GM21717 (cell line): ENCODE measurements at regions not wholly inside any gene's neighbourhood (a gene's known extent, or its start where the extent isn't known, plus 50 kb on each side); places are given as distances from the start of the nearest gene placed in this dataset.
"Not testable (repeated sequence)": the region's sequence is repeated elsewhere in the genome, so short reads cannot be mapped to it uniquely, and the experiment has no call there.

Source experiments
- ATAC-seq: cut with Tn5 transposase; IDR thresholded peaks from one replicate; pipeline ENCODE4 v1.9.1; 2021; ENCODE audit warnings: mild to moderate bottlenecking, moderate library complexity; ENCODE audit not compliant: unreplicated experiment

DNA sequence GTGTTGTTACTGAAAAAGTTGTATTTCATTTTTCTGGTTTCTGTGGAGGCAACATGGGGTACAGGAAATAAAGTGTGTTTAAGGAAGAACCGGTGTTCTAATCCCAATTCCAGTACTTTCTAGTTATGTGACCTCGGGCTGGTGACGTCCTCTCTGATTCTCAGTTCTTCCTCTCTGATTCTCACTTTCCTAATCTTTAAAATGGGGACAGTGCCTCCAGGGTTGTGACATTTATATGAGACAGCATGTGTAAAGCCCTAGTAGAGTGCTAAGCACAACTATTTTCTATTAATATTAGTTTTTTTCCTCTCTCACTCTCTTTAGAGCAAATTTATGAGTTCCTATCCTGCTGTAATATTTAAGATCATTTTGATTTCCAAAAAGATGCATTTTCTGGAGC lies 50.9 kb upstream of the PTPDC1 start:
- ATAC-seq, result no peak

DNA sequence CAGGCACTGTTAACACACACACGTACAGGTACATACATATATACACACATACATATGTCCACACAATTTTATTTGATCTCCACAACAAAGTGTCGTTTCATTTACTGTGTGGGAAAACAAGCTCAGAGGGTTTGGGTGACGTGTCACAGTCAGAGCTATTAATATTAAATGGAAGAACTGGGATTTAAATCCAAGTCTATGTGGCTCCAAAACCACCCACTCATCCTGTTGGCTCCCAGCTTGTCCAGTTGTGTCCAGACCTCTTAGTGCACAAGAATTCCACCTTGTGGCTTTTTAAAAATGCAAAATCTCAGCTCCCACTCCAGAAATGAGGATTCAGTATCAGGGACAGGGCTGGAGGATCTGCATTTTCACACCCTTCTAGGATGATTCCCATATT lies 52.3 kb upstream of the PTPDC1 start:
- no peak for ATAC-seq

DNA sequence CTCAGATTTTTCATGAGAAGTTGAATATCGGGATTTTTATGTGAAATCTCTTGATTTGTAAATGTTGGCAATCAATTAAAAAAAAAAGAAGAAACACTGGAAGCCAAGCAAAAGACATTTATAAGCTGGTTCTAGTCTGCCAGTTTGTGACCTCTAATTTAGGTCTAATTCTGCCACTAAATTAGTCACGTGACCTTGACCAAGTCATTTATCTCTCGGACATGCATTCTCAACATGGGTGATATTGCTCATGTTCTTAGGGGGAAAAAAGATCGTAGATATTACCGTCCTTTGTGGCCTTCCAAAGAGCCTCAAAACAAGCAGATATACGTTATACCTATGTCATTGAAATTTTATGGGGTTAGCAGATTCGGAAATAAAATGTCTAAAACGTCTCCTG lies 52.9 kb upstream of the PTPDC1 start:
- no peak for ATAC-seq

DNA sequence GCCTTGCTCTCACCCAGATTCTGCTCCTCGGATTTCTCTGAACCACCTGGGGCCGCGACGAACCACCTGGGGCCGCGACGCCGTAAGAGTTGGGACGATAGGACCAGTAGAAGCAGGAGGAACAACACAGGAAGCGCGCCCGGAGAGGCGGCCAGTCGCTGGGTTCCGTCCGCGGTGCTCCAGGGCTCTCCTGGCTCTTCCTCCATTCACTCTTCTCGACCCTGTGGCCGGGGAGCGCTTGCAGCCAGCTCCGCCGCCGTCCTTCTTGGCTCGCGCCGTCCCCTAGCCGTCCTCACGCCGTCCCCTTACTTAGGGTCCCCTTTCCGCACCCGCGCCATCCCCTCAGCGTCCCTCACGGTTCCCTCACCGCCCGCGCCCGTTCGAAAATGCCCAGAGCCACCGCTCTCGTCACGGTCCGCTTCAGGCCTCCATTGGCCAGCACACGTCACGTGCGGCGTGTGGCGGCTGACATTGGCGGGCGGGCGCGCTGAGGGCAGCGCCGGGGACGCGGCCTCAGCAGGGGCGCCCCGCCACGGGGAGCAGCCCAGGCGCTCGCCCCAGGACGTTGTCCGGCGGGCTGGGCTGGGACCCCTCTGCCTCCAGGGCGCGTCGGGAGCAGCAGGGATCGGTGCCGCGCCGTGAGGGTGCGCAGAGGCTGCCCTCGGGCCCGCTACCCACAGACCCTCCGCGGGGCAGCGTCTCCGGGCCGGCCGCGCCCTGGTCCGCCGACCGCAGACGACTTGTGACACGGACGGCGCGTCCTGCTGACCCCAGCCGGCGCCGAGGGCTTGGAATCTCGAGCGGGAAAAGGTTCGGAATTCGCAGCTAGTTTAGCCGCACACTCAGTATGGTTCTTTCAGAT lies 53.7 kb upstream of the PTPDC1 start:
- ATAC-seq, result peak; percentile 98

DNA sequence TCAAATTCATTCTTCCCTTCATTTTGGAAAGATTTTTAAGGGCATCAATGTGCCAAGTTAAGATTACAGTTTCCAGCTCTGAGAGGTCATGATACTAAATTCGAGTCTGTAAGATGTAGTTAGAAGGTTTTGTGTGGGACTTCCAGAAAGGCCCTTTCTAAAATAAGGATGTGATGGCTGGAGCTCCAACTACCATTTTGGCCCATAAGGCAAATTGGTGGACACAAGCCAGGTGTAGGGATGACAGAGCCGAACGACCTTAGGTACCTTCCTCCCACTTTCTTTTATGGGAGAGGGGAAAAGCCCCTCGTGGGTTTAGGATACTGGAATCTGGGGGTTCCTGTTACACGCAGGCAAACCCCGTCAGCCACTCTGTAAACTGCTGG lies 54.3 kb upstream of the PTPDC1 start:
- no peak for ATAC-seq

DNA sequence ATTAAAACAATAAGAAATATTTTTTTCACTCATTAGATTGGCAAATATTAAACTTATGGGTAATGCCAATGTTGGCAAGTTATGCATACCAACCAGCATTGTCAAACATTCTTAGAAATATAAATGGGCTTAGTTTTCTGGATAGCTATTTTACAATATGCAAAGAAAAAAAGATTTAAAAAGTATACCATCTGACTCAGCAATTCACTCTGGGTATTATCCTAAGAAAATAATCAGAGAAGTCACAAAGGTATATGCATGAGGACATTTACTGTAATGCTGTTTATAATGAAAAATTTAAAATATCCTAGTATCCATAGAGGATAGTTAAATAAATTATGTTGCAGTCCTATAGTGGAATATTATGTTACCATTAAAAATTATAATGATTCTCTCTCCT lies 57.4 kb upstream of the PTPDC1 start:
- ATAC-seq, result no peak

DNA sequence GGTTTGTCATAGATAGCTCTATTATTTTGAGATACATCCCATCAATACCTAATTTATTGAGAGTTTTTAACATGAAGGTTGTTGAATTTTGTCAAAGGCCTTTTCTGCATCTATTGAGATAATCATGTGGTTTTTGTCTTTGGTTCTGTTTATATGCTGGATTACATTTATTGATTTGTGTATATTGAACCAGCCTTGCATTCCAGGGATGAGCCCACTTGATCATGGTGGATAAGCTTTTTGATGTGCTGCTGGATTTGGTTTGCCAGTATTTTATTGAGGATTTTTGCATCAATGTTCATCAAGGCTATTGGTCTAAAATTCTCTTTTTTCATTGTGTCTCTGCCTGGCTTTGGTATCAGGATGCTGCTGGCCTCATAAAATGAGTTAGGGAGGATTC lies 61.8 kb upstream of the PTPDC1 start:
- ATAC-seq, result not testable (repeated sequence)

DNA sequence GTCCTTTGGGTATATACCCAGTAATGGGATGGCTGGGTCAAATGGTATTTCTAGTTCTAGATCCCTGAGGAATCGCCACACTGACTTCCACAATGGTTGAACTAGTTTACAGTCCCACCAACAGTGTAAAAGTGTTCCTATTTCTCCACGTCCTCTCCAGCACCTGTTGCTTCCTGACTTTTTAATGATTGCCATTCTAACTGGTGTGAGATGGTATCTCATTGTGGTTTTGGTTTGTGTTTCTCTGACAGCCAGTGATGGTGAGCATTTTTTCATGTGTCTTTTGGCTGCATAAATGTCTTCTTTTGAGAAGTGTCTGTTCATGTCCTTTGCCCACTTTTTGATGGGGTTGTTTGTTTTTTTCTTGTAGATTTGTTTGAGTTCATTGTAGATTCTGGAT lies 63.4 kb upstream of the PTPDC1 start:
- not testable (repeated sequence) for ATAC-seq

DNA sequence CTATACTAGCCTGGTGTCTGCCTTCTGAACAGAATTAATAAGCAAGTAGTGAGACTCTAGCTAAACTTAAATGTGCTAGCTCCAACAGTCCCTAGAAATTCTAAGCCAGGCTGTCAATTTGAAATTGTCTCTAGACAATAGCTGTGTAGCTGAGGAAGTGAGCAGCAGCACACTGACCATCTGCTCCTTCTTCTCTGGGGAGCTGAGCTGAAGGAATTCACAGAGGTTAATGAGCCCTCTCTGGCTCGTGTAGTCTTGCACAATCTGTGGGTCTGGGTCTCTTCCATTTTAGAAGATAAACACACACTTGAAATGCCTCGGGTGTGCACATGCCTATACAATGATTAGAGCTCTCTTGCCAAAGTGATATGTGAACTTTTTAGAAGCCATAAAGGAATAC lies 63.5 kb upstream of the BARX1 start:
- ATAC-seq, result no peak

DNA sequence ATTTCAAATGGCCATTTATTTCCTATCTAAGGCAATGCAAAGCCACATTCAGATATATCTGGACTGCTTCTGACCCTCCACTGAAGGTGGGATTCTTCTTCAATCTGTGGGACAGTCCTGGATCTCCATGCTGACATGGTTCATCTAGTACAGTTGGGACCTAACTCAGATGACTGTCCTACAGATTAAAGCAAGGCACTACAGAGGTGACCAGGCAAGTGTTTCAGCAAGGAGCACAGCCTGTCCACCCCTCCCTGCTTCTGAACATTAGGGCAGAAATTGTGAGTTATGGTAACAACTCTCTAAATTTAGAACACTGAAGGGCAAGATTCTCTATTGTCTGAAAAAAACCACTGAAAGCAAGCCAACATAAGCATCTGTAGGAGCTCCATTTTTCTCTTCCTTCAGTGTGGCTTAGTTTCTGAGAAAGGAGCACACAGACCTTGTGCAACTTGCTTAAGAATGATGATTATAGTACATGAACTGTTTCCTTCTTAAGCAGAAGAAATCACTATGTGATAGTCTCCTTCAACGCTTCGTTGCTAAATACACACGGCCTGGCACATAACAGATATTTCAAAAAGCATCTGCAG lies 62.9 kb upstream of the BARX1 start:
- ATAC-seq, result no peak

DNA sequence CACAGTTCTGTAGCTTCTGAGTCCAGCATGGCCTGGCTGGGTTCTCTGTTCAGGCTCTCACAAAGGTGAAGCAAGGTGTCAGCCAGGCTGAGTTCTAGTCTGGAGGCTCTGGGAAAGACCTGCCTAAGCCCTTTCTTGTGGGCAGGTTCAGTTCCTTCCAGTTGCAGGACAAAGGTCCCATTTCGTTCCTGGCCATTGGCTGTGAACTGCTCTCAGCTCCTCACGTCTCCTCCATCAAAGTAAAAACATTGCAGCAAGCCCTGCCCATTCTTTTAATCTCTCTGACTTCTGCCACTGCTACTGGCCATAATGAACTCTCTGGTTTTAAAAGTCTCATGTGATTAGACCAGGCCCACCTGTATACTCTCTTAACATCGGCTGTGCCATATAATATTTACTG lies 61.6 kb upstream of the BARX1 start:
- no peak for ATAC-seq

DNA sequence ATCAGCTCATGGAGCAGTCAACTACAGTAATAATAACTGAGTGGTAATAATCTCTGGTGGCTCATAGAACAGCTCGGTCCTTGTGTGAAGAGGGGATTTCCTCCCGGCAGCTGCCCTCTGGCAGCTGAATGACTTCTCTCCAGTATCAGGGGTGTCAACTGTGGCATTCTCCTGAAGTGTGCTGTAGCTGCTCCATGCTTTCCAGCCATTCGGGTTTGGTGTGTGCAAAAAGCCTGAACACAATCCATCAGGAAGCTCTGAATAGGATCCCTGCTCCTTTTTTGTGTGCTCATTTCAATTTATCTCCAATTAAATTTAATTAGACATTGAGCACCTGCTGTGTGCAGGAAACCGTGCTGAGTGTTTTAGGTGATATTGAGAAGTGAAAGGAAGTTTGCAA lies 59.8 kb upstream of the BARX1 start:
- no peak for ATAC-seq

DNA sequence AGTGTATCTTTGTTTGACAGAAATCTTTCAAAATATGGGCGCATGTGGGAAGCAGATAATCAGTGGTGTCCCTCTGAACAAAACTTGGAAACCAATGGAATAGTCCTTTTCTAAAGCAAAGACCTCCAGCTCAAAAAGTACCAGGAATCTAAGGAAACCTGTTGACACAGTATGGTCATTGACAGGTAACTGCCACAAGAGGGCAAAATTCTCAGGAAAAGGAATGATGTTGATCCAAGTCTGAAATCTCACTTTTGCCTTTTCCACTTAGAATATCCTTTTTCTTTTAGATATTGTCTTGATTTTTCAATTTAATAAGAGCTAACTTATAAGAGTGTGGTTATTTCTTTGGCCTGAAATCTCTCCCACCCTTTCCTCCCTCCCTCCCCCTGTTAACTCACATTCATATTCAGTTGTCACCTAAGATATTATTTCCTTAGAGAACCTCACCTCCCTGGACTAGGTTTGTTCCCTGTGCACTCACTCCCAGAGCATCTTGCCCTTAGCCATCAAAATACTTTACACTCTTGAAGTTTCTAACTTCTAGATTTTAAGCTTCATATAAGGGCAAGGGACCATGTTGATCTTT lies 59.0 kb upstream of the BARX1 start:
- ATAC-seq, result no peak

DNA sequence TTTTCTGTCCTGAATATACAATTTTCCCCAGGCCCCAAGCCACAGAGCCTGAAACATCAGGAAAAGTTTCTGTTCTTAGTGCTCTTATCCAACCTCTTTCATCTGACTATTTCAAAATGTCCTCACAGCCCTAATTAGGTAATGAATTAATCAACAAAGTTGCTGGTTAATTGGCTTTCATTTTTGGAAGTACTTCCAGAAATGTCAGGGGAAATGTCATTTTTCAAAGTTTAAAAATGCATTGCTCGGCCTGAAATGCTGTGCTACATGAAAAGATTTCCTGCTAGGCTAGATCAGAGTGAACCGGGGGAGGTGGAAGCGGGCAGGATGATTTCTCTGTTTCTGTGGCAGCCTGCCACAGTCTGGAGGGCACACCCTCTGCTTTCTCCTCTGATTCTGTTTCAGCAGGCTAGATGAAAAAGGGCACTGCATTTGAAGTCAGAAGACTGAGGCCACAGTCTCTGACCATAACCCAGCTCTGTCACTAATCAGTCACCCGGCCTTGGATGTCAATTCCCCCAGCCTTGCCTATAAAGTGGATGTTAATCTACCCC lies 55.9 kb upstream of the BARX1 start:
- no peak for ATAC-seq

DNA sequence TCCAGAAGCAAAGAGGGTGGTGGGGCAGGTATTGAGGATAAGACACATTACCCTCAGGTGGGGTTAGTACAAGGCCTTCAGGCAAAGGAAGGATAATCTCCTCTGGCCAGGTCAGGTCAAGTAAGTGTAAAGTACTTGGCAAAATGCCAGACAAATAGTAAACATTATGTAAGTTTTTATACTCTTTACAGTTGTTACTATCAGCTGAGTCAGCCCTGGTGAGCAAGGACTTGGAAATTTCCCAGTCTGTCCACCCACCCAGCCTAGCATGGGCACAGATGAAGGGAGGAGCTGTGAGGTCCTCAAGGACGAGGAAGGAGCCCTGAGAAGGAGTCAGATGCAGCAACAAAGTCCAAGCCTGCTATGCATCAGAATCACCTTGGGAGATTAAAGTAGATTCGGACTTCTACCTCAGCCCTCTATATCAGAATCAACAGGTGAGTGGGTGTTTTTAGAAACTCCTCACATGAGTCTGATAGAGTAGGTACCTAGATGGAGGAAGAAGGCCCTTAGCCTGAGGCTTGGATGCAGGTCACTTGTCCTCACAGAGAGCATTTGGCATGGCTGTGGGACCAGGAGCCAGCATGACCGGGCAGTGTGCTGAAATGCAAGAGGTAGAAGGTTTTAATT lies 50.2 kb upstream of the BARX1 start:
- ATAC-seq, result no peak
